Upper lobe of right lung (tissue), 1 donor: ENCODE measurements at regions not wholly inside any gene's neighbourhood (a gene's known extent, or its start where the extent isn't known, plus 50 kb on each side); places are given as distances from the start of the nearest gene placed in this dataset.

Experiments used
- ATAC-seq: fragments of 200-7000 bp; cut with Tn5 transposase; one replicate; pipeline ENCODE4 v1.9.1; 2020; ENCODE audit warnings: mild to moderate bottlenecking, moderate library complexity
- DNase-seq: peaks from one replicate; pipeline ENCODE4 v3.0.0-alpha.2; 2020
- H3K27ac ChIP-seq: fragments of 200-600 bp; one replicate; pipeline ENCODE4 v1.8.0; 2022
- H3K27me3 ChIP-seq: fragments of 200-600 bp; one replicate; pipeline ENCODE4 v1.8.0; 2022; ENCODE audit warnings: mild to moderate bottlenecking
- H3K36me3 ChIP-seq: fragments of 200-600 bp; one replicate; pipeline ENCODE4 v1.8.0; 2022
- H3K4me1 ChIP-seq: fragments of 200-600 bp; one replicate; pipeline ENCODE4 v1.8.0; 2022
- H3K4me3 ChIP-seq: fragments of 200-600 bp; one replicate; pipeline ENCODE4 v1.8.0; 2022; ENCODE audit warnings: mild to moderate bottlenecking
- H3K9me3 ChIP-seq: fragments of 200-600 bp; one replicate; pipeline ENCODE4 v1.8.0; 2022
- intact Hi-C: fragments of 100-400 bp; cut with DNase I; formaldehyde crosslinking; loops from one replicate; pipeline ENCODE4 v1.11.0; 2022
- TF ChIP-seq, protein P1 (sequence below): fragments of 200-600 bp; IDR thresholded peaks from one replicate; pipeline ENCODE4 v1.8.0; 2022; ENCODE audit warnings: antibody characterized with exemption
- donor health status: DM: no; HTN: yes; CAD: no; lungs with severe emphysema.

DNA sequence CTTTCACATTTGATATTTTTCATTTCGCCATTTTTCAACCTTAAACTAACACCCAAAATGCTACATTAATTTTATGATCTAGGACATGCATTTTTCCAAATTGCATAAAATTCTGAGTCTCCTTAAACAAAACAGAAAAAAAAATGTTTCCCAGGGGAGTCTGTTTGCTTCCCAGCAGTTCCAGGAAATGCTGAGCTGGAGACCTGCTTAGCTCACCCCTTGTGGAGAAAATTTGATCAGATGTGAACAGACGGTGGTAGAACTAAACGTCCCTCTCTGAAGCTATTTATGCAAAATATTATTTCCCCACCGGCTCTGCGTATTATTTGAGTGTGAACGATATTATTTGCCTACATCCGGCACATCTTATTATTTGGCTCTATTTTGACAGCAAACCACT, 74.9 kb upstream of the AGAP1 start:
- Histone ChIP-seq H3K4me1 (peaks cover 16% of the 10 kb centered on the region), H3K9me3 (no peaks in the 10 kb centered on the region), H3K36me3 (no peaks in the 10 kb centered on the region), H3K27ac (no peak overlapping the region), H3K4me3 (no peak overlapping the region), H3K27me3 (no peaks in the 10 kb centered on the region)
- no peak for ATAC-seq
- intact Hi-C loops: no loop called here
- no peak for DNase-seq
- TF ChIP-seq, protein P1, sequence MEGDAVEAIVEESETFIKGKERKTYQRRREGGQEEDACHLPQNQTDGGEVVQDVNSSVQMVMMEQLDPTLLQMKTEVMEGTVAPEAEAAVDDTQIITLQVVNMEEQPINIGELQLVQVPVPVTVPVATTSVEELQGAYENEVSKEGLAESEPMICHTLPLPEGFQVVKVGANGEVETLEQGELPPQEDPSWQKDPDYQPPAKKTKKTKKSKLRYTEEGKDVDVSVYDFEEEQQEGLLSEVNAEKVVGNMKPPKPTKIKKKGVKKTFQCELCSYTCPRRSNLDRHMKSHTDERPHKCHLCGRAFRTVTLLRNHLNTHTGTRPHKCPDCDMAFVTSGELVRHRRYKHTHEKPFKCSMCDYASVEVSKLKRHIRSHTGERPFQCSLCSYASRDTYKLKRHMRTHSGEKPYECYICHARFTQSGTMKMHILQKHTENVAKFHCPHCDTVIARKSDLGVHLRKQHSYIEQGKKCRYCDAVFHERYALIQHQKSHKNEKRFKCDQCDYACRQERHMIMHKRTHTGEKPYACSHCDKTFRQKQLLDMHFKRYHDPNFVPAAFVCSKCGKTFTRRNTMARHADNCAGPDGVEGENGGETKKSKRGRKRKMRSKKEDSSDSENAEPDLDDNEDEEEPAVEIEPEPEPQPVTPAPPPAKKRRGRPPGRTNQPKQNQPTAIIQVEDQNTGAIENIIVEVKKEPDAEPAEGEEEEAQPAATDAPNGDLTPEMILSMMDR: no peak

GRCh38 chr2:235419996-235420395, 73.8 kb upstream of the AGAP1 start:
- no peak for DNase-seq
- Histone ChIP-seq H3K4me3 (no peak overlapping the region), H3K9me3 (peaks cover 4% of the 10 kb centered on the region), H3K36me3 (no peaks in the 10 kb centered on the region), H3K27ac (no peak overlapping the region), H3K4me1 (peaks cover 16% of the 10 kb centered on the region), H3K27me3 (no peaks in the 10 kb centered on the region)
- ATAC-seq: no peak
- TF ChIP-seq, protein P1: no peak
- intact Hi-C loops: no loop called here

DNA sequence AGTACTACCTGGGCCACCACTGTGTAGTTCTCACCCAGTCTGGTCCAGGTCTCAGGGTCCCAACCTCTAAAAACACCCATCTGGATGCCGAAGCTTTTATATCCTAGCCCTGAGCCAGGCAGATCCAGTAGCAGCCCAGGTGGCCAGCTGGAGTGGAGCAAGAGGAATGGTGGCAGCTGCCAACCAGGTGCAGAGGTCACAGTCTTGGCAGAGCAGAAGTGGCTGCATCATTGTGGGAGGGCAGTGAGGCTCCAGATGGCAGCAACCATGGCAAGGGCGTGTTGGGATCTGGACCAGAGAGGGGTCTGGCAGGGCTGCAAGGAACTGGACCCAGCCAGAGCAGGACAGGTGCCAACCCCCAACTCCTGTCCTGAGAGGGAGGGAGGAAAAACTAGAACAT, 72.2 kb upstream of the AGAP1 start:
- ATAC-seq: no peak
- Histone ChIP-seq H3K36me3 (no peaks in the 10 kb centered on the region), H3K27me3 (no peaks in the 10 kb centered on the region), H3K9me3 (peaks cover 4% of the 10 kb centered on the region), H3K4me1 (peaks cover 11% of the 10 kb centered on the region), H3K27ac (no peak overlapping the region), H3K4me3 (no peak overlapping the region)
- TF ChIP-seq, protein P1: no peak
- DNase-seq: no peak
- intact Hi-C loops: no loop called here

- Histone ChIP-seq H3K4me3 (no peak overlapping the region), H3K27me3 (no peaks in the 10 kb centered on the region), H3K36me3 (no peaks in the 10 kb centered on the region), H3K27ac (no peak overlapping the region), H3K4me1 (peaks cover 10% of the 10 kb centered on the region), H3K9me3 (no peaks in the 10 kb centered on the region)
- intact Hi-C loops: no loop called here
- TF ChIP-seq, protein P1: no peak
- no peak for DNase-seq
- ATAC-seq: no peak
These were observed 63.3 kb upstream of the AGAP1 start for GRCh38 chr2:235430366-235431083.

GRCh38 chr2:235432741-235433520, 60.9 kb upstream of the AGAP1 start:
- peak overlapping the region; percentile 76 for H3K27ac ChIP-seq
- DNase-seq (no peak), ATAC-seq (peak; percentile 51)
- no peaks in the 10 kb centered on the region for H3K9me3 ChIP-seq
- TF ChIP-seq, protein P1: no peak
- H3K4me3 ChIP-seq: no peak overlapping the region
- H3K4me1 ChIP-seq: peaks cover 10% of the 10 kb centered on the region
- no peaks in the 10 kb centered on the region for H3K36me3 ChIP-seq
- intact Hi-C loops: no loop called here
- no peaks in the 10 kb centered on the region for H3K27me3 ChIP-seq
